ENCODE measurements at regions not wholly inside any gene's neighbourhood (a gene's known extent, or its start where the extent isn't known, plus 50 kb on each side); places are given as distances from the start of the nearest gene placed in this dataset.

DNA sequence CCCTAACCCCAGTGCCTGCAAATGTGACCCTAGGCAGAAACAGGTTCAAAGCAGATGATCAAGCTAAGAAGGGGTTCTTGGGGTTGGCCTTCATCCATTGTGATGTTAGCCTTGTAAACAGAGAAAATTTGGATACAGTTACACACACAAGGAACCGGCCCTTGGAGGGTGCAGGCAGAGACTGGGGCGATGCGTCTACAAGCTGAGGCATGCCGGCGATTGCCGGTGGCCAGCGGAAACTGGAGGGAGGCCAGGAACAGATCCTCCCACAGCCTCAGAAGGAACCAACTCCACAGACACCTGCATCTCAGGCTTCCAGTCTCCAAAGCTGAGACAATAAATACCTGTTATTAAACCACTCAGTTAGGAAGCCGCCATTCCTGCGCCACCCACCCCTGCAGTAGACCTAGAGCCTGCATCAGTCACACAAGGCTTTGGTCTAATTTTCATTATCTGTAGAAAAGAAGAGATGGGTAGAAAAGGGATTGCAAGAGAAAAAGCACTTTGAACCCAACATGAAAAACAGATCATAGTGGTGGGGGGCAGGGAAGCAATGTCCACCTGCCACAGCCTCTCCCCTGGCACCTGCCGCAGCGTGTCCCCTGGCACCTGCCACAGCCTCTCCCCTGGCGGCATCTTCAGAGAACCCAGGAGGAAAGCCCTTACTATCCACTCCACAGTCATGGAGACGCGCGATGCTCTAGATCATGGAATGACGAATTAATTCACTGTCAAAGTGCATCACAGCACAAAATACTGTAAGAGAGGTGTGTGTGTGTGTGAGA lies 119.7 kb upstream of the SOX1 start:
- H3K27me3 ChIP-seq (ENCODE audit: insufficient read depth, low read length): no peaks in the 10 kb centered on the region
- peaks cover 9% of the 10 kb centered on the region; the same call in 1 of the 2 replicates for H3K9me3 ChIP-seq (ENCODE audit: insufficient read depth, low read depth, low read length)
- no peak overlapping the region for H3K9ac ChIP-seq (ENCODE audit: low read depth, low read length)
- H3K27ac ChIP-seq (ENCODE audit: low read depth, low read length): no peak overlapping the region
- no peaks in the 10 kb centered on the region for H3K36me3 ChIP-seq (ENCODE audit: insufficient read depth, low read length)
- WGBS: 95% methylated on average over 16 of the region's 16 CpGs
- H3K4me1 ChIP-seq (ENCODE audit: insufficient read depth, low read length): no peaks in the 10 kb centered on the region
- no peak overlapping the region for H3K4me3 ChIP-seq (ENCODE audit: low read length)

DNA sequence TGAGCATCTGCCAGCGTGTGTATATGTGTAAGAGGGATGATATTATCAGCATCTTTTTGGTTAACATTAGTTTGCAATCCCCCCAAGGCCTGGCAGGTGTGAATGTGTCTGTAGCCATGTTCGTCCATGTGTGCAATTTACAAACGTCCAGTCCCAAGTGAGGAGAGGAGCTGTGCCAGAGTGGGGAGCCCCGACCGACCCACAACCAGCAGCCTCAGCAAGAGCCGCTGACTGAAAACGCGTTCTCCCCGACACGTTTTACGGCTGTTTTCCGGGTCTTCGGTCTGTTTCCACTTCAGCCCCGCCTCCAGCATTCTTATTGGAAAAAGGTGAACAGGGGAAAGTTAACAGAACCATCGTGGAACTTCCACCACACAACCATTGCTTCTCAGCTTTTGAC lies 119.1 kb upstream of the SOX1 start:
- Histone ChIP-seq H3K36me3 (ENCODE audit: insufficient read depth, low read length) (no peaks in the 10 kb centered on the region), H3K4me1 (ENCODE audit: insufficient read depth, low read length) (no peaks in the 10 kb centered on the region), H3K27me3 (ENCODE audit: insufficient read depth, low read length) (no peaks in the 10 kb centered on the region), H3K4me3 (ENCODE audit: low read length) (no peak overlapping the region), H3K9me3 (ENCODE audit: insufficient read depth, low read depth, low read length) (peaks cover 9% of the 10 kb centered on the region; the same call in 1 of the 2 replicates), H3K9ac (ENCODE audit: low read depth, low read length) (no peak overlapping the region), H3K27ac (ENCODE audit: low read depth, low read length) (no peak overlapping the region)
- WGBS: 91% methylated on average over 15 of the region's 15 CpGs

DNA sequence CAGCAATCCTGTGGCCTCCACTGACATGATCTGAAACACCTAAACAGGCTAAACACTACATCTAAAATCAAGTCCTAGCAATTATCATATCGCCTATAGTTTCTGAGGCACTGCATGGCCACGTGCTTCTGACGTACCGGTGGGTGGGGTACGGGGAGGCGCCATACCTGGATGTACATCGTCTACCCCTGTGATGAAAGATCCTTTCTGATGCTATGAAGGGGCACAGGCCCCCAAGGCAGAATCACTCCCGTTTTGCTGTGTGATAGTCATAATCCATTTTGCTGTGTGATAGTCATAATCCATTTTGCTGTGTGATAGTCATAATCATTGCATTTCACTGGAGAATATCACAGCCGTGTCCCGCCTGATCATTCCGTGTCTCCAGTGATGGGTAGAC lies 118.7 kb upstream of the SOX1 start:
- no peak overlapping the region for H3K4me3 ChIP-seq (ENCODE audit: low read length)
- H3K9ac ChIP-seq (ENCODE audit: low read depth, low read length): no peak overlapping the region
- peaks cover 9% of the 10 kb centered on the region; the same call in 1 of the 2 replicates for H3K9me3 ChIP-seq (ENCODE audit: insufficient read depth, low read depth, low read length)
- no peaks in the 10 kb centered on the region for H3K36me3 ChIP-seq (ENCODE audit: insufficient read depth, low read length)
- no peaks in the 10 kb centered on the region for H3K27me3 ChIP-seq (ENCODE audit: insufficient read depth, low read length)
- no peak overlapping the region for H3K27ac ChIP-seq (ENCODE audit: low read depth, low read length)
- no peaks in the 10 kb centered on the region for H3K4me1 ChIP-seq (ENCODE audit: insufficient read depth, low read length)
- 88% methylated on average over 11 of the region's 11 CpGs for WGBS

- Histone ChIP-seq H3K27me3 (ENCODE audit: insufficient read depth, low read length) (no peaks in the 10 kb centered on the region), H3K36me3 (ENCODE audit: insufficient read depth, low read length) (no peaks in the 10 kb centered on the region), H3K4me1 (ENCODE audit: insufficient read depth, low read length) (no peaks in the 10 kb centered on the region), H3K9ac (ENCODE audit: low read depth, low read length) (no peak overlapping the region), H3K27ac (ENCODE audit: low read depth, low read length) (no peak overlapping the region), H3K4me3 (ENCODE audit: low read length) (no peak overlapping the region), H3K9me3 (ENCODE audit: insufficient read depth, low read depth, low read length) (peaks cover 9% of the 10 kb centered on the region; the same call in 1 of the 2 replicates)
- 94% methylated on average over 7 of the region's 7 CpGs for WGBS
These were observed 118.1 kb upstream of the SOX1 start for GRCh38 chr13:111948811-111949210.

DNA sequence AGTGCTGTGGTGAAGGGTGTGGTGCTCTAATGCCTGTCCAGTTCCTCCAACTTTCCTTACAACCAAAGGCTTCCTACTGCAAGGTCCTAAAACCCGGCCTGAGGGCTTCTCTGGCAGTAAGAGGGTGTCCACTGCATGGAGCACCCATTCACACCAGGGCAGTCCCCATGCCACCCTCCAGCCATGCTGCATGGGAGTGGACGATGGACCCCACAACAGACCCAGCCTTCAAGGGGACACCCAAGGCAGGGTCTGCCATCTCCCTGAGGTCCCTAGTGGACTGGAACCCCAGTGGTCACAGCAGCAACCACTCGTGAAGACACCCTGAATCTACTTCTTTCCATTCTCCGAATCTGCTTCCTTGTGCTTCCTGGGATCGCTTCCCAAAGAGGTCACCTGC lies 117.6 kb upstream of the SOX1 start:
- H3K36me3 ChIP-seq (ENCODE audit: insufficient read depth, low read length): no peaks in the 10 kb centered on the region
- no peak overlapping the region for H3K4me3 ChIP-seq (ENCODE audit: low read length)
- no peaks in the 10 kb centered on the region for H3K27me3 ChIP-seq (ENCODE audit: insufficient read depth, low read length)
- 92% methylated on average over 5 of the region's 5 CpGs for WGBS
- no peaks in the 10 kb centered on the region for H3K4me1 ChIP-seq (ENCODE audit: insufficient read depth, low read length)
- H3K27ac ChIP-seq (ENCODE audit: low read depth, low read length): no peak overlapping the region
- H3K9me3 ChIP-seq (ENCODE audit: insufficient read depth, low read depth, low read length): peaks cover 9% of the 10 kb centered on the region; the same call in 1 of the 2 replicates
- no peak overlapping the region for H3K9ac ChIP-seq (ENCODE audit: low read depth, low read length)

DNA sequence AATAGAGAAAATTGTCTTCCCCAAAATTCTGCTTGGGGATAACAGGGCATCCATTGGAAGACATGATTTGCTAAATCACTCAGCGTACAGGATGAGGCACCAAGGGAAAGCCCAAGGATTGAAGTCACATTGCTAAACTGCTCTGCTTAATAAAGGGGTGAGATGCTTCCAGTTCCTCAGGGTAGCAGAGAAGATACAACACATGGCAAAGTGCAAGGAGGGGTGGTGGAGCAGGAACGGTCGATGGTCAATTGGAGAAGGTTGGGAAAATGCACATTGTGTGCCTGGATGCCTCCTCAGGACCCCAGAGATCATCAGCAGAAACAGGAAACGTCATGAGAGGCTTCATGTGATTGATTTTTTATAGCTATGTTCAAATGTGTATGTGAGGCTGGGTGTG lies 116.3 kb upstream of the SOX1 start:
- 89% methylated on average over 4 of the region's 4 CpGs for WGBS
- no peaks in the 10 kb centered on the region for H3K27me3 ChIP-seq (ENCODE audit: insufficient read depth, low read length)

DNA sequence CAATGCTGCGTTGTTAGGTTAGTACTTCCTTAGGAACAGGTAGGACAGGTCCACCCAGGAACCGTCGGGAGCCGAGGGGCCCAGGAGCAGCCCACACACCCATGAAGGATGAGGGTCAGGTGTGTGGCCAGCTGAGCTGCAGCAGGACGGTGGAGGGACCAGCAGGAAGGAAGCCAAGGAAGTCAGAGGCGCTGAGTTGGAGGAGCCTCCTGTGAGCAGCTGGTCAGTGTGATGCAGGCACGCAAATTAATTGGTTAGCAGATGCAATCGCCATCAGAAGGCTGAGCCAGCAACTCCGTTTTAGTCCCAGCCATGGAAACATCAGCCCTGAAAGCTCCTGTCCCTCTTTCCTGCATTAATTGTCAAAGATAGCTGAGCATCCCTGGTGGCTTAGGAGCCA lies 114.9 kb upstream of the SOX1 start:
- Histone ChIP-seq H3K27ac (ENCODE audit: low read depth, low read length) (no peak overlapping the region), H3K4me3 (ENCODE audit: low read length) (no peak overlapping the region)

More for the DNA sequence above, 116.3 kb upstream of the SOX1 start:
- Histone ChIP-seq H3K9me3 (ENCODE audit: insufficient read depth, low read depth, low read length) (peaks cover 9% of the 10 kb centered on the region; the same call in 1 of the 2 replicates), H3K4me3 (ENCODE audit: low read length) (no peak overlapping the region), H3K9ac (ENCODE audit: low read depth, low read length) (no peak overlapping the region), H3K27ac (ENCODE audit: low read depth, low read length) (no peak overlapping the region), H3K36me3 (ENCODE audit: insufficient read depth, low read length) (no peaks in the 10 kb centered on the region), H3K4me1 (ENCODE audit: insufficient read depth, low read length) (no peaks in the 10 kb centered on the region)

DNA sequence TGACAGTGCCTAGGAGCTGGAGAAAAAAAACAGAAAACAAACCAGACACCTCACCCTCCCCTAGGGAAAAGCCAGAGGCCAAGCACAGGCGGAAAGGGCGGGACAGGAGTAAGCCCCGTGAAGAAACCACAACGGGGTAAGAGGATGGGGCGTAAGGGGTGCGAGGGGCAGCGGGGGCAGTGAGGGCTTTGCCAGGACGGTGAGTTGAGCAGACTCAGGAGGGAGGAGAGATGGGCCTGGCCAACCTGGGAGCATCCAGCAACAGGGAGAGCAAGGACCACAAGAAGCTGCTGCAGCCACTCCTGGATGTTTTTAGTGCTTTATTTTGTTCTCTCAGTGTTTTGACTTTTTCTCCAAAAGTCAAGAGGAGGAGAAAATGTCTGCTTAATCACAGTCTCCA lies 114.1 kb upstream of the SOX1 start:
- no peaks in the 10 kb centered on the region for H3K36me3 ChIP-seq (ENCODE audit: insufficient read depth, low read length)
- H3K9me3 ChIP-seq (ENCODE audit: insufficient read depth, low read depth, low read length): peaks cover 9% of the 10 kb centered on the region; the same call in 1 of the 2 replicates
- H3K4me1 ChIP-seq (ENCODE audit: insufficient read depth, low read length): no peaks in the 10 kb centered on the region
- H3K27ac ChIP-seq (ENCODE audit: low read depth, low read length): no peak overlapping the region
- WGBS: 94% methylated on average over 8 of the region's 8 CpGs
- H3K4me3 ChIP-seq (ENCODE audit: low read length): no peak overlapping the region
- H3K27me3 ChIP-seq (ENCODE audit: insufficient read depth, low read length): no peaks in the 10 kb centered on the region
- no peak overlapping the region for H3K9ac ChIP-seq (ENCODE audit: low read depth, low read length)

More for the DNA sequence above, 114.9 kb upstream of the SOX1 start:
- H3K9me3 ChIP-seq (ENCODE audit: insufficient read depth, low read depth, low read length): peaks cover 9% of the 10 kb centered on the region; the same call in 1 of the 2 replicates
- H3K36me3 ChIP-seq (ENCODE audit: insufficient read depth, low read length): no peaks in the 10 kb centered on the region
- no peak overlapping the region for H3K9ac ChIP-seq (ENCODE audit: low read depth, low read length)
- H3K27me3 ChIP-seq (ENCODE audit: insufficient read depth, low read length): no peaks in the 10 kb centered on the region
- 93% methylated on average over 9 of the region's 9 CpGs for WGBS
- no peaks in the 10 kb centered on the region for H3K4me1 ChIP-seq (ENCODE audit: insufficient read depth, low read length)

DNA sequence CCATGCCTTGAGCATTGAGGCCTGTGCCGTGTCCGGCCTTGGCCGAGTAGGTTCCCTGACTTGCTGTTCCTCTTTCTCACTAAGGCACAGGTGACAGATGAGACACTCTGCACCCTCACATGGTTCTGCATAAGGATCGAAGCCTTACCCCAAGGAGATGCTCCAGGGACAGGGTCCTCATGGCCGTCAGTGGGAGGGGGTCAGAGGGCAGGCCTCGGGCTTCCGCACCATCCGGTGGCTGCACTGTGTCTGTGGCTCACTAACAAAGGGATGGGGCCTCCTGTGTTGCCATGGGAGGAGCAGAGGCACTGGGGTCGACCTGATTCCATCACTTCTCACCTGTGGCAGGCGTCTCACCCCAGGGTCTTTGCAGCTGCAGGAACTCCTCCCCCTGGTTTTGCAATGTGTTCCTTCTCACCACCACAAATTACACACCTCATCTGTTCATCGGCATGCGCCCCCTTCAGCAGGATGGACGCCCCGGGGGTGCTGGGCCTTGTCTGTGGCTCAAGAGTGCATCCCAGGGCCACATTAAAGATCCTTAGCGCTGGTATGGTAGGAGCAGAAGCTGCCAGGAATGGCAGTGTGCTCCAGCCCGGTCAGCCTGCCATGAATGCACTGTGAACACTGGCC lies 113.3 kb upstream of the SOX1 start:
- no peaks in the 10 kb centered on the region for H3K36me3 ChIP-seq (ENCODE audit: insufficient read depth, low read length)
- H3K4me1 ChIP-seq (ENCODE audit: insufficient read depth, low read length): no peaks in the 10 kb centered on the region
- H3K9ac ChIP-seq (ENCODE audit: low read depth, low read length): no peak overlapping the region
- no peaks in the 10 kb centered on the region for H3K27me3 ChIP-seq (ENCODE audit: insufficient read depth, low read length)
- WGBS: 93% methylated on average over 16 of the region's 16 CpGs
- H3K4me3 ChIP-seq (ENCODE audit: low read length): no peak overlapping the region
- H3K27ac ChIP-seq (ENCODE audit: low read depth, low read length): no peak overlapping the region
- peaks cover 9% of the 10 kb centered on the region; the same call in 1 of the 2 replicates for H3K9me3 ChIP-seq (ENCODE audit: insufficient read depth, low read depth, low read length)

DNA sequence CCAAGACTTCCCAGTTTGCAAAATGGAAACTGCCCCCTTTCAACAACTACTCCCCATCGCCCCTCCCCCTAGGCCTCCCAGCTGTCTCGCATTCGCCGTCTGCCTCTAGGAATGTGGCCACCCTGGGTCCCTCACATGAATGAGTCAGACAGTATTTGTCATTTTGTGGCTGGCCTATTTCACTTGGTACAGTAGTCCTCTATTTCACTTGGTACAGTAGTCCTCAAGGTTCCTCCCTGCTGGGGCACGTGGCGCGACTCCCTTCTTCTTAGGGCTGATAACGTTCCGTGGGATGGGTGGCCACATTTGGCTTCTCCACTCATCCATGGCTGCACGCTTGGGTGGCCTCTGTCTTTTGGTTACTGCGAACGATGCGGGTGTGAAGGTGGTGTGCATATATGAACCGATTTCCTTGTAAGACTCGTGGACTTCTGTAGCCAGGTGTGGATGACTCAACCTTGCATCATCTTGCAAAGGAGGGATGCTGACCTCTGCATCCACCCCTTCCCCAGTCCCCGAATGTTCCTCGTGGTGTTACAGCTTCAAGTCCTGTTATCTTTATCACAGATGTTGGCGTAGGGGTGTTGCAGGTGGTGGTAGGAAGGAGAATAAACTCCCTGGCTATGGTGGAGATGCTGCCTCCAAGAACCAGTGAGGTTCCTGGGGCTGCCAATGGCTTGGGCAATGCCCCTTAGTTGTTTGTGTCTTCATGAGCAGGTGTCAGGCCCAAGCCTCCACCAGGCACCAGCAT lies 112.1 kb upstream of the SOX1 start:
- Histone ChIP-seq H3K36me3 (ENCODE audit: insufficient read depth, low read length) (no peaks in the 10 kb centered on the region), H3K27me3 (ENCODE audit: insufficient read depth, low read length) (no peaks in the 10 kb centered on the region), H3K9me3 (ENCODE audit: insufficient read depth, low read depth, low read length) (peaks cover 9% of the 10 kb centered on the region; the same call in 1 of the 2 replicates), H3K27ac (ENCODE audit: low read depth, low read length) (no peak overlapping the region), H3K4me1 (ENCODE audit: insufficient read depth, low read length) (no peaks in the 10 kb centered on the region), H3K4me3 (ENCODE audit: low read length) (no peak overlapping the region), H3K9ac (ENCODE audit: low read depth, low read length) (no peak overlapping the region)
- WGBS: 85% methylated on average over 18 of the region's 18 CpGs

All from HUES64 (cell line).